NCI-H146 treated with DMSO at 0.1 percent for 48 hours (cell line): ENCODE measurements at regions not wholly inside any gene's neighbourhood (a gene's known extent, or its start where the extent isn't known, plus 50 kb on each side); places are given as distances from the start of the nearest gene placed in this dataset.

Experiments
- DNase-seq: peaks from one replicate; lab custom pipeline; 2025; ENCODE audit not compliant: unreplicated experiment; lab: John Stamatoyannopoulos, UW

DNA sequence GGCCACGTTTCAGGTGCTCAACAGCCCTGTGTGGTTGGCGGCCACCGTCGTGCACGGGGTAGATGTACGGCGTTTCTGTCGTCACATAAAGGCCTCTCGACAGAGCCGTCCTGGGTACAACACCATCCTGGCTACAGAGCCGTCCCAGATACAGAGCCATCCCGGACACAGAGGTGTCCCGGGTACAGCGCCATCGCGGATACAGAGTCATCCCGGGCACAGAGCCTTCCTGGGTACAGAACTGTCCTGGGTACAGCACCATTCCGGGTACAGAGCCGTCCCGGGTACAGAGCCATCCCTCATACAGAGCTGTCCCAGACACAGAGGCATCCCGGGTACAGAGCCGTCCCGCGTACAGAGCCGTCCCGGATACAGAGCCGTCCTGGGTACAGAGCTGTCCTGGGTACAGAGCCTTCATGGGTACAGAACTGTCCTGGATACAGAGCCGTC lies 222.7 kb upstream of the SOX1 start:
- DNase-seq = no peak

DNA sequence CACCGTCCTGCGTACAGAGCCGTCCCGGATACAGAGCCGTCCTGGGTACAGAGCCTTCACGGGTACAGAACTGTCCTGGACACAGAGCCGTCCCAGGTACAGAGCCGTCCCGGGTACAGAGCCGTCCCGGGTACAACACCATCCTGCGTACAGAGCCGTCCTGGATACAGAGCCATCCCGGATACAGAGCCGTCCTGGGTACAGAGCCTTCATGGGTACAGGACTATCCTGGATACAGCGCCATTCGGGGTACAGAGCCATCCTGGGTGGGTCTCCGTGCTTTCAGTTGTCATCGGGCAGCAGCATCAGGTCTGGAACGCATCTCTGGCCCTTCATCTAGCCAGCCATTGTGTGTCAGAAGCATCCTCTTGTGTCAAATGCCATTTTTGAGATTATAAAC lies 222.3 kb upstream of the SOX1 start:
- no peak for DNase-seq

DNA sequence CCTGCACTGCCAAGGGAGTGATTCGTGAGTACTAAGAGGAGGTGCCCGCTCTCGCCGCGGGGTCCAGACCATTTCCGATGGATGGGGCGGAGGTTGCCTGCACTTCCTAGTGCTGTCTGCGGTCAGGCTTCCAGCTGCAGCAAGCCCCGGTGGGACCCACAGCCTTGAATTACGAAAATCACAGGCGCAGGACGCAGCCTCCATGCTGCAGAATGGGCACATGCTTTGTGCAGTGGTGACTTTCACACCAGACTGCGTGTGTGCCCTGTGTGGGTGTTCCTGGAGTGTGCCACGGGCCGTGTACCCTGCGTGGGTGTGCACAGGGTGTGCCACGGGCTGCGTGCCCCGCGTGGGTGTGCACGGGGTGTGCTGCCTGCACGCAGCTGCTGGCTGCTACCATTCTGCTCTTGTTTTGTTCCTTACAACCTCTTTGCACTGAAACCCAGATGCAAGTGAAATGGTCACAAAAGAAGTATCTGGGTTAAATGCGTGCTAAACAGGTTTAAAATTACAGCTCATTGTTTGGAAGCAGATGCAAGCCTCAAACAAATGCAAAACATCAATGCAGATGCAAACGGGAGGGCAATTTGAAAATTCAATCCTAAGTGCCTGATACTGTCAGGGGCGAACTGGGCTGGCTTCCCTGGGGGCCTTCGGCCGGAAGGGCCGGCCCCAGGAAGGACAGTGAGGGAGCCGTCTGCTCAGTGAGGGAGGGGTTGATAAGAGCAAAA lies 221.2 kb upstream of the SOX1 start:
- peak; percentile 14 for DNase-seq

DNA sequence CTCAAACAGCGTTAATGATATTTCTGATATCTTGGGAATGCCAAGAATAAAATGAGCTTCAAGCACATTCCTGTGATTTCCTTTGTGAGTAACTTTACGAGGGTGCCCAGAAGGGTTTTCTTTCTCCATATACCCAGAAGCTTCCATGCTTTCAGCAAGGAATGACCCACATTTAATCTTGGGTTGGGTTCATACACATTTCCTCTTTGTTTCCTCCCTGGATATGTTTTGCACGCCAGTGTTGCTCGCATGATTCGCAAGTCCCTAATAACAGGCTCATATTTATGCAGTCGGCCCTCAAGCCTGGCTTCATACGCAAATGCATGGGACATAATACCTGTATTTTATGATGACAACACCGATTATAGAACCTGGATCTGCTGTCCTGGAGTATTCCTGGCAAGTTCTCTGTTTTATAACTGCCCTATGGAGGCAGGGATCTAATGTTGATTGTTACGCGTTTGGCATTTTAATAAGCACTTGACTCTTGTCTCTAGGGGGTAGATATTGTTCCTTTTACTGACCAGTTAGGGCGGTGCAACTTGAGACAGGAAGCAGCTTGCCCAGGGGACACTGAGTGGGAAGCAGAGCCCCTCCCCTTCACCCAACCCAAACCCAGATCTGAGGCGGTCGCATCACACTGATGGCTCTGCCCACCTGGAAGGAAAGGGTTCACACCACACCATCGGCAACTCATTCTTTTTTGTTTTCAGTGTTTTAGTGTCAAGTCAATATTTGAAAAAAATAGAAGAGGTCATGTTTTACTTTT lies 220.4 kb upstream of the SOX1 start:
- DNase-seq = peak; percentile 27

DNA sequence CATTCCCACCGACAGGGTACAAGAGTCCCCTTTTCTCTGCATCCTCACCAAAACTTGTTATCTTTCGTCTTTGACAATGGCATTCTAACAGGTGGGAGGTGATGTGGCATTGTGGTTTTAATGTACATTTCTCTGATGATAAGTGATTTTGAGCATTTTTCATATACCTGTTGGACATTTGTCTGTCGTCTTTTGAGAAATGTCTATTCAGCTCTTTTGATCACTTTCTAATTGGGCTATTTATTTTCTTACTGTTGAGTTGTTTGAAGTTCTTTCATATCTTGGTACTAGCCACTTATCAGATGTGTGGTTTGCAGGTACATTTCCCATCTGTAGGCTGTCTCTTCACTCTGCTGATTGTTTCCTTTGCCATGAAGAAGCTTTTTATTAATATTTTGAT lies 219.0 kb upstream of the SOX1 start:
- DNase-seq = no peak

DNA sequence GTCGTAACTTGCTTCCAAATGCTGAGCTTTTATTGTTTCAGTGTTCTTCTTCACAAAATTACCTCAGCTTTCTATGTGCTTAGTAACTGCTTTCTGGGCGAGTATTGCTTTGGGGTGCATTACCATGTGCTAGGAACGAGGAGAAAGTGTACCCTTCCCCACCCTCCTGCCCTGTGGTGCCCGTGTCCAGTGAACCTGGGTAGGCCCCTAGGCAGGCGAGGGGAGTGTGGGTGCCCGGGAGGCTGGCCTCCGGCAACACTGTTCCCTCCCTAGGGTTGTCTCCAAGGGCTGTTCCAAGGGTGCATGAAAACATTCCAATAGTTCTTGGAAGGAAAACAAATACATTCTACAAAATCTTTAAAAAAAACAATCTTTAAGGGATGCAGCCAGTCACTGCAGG lies 216.5 kb upstream of the SOX1 start:
- DNase-seq = no peak

DNA sequence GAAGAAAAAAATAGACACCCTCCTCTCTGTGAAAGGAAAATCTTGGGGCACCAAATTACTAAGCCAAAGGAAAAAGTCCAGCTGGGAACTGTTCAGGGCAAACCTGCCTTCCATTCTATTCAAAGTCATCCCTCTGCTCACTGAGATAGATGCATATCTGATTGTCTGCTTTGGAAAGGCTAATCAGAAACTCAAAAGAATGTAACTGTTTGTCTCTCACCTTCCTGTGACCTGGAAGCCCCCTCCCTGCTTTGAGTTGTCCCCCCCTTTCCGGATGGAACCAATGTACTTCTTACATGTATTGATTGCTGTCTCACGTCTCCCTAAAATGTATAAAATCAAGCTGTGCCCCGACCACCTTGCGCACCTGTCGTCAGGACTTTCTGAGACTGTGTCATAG lies 216.0 kb upstream of the SOX1 start:
- DNase-seq = no peak

DNA sequence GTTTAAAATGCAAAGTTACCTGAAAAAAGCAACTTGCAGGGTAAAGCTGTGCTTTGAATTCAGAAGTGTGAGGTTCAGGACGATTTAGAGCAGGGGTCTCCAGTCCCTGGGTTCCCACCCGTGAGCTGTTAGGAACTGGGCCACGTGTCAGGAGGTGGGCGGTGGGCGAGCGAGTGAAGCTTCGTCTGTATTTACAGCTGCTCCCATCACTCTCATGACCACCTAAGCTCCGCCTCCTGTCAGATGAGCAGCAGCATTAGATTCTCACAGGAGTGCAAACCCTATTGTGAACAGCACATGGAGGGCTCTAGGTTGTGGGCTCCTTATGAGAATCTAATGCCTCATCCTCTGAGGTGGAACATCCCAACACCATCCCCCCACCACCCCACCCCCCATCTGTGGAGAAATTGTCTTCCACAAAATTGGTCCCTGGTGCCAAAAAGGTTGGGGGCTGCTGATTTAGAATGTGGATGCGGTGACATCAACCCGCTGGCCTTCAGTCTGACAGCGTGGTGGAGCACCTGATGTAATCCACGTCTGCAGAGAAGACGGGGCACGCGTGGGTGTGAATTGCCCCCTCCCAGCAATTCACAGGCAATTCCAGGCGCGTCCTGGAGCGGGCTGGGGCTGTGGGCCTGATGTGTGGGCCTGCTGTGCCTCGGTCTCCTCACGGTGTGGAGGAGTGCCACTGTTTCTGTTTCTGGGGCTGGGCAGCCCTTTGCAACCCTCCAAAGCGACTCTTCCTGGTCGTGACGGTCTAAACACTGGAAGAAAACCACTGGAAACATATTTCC lies 214.0 kb upstream of the SOX1 start:
- DNase-seq = peak; percentile 19

DNA sequence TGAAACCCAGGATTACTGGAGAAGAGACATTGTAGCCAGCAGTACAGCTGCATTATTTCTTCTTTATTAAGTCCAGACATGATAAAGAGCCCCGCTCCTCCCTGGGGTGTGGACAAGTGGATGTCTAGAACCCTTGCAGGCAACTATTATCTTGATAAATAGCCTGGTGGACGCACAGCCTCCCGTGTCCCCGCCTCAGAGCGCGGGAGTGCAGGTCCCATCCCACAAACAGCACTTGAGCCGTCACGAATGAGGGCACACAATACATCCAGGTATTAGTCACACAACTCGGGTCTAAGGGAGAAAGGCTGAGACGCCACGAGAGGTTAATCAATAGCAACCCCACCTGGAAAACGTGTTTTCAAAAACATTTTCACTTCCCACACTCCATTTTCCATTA lies 213.2 kb upstream of the SOX1 start:
- peak; percentile 89 for DNase-seq

DNA sequence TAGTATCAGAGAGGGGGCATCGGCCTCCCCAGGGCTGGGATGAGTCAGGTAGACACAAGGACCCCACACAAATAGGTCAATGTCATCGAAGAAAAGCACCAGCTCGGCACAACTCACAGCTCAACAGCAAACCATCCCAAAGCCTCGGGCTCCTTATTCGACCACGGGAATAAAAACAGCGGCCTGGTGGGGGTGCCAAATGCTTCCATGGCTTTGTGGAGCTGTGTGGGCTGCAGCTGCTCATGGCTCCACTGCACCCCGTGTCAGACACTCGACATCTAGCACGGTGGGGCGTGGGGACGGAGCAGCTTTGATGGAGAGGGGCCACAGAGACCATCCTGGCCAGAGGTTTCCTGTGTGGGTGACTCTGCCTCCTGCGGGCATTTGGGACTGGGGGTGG lies 212.5 kb upstream of the SOX1 start:
- no peak for DNase-seq

DNA sequence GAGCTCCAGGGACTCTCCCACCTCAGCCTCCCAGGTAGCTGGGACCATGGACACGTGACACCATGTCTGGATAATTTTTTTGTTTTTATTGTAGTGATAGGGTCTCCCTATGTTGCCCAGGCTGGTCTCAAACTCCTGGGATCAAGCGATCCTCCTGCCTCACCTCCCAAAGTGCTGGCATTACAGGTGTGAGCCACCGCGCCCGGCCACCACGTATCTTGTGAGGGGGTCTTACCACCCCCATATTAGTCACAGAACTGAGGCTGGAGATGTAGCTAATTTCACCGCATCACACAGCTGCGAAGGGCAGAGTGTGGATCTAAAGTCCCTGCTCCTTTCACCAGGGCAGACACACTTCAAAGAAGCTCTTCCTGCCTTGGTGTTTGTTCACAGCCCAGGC lies 211.8 kb upstream of the SOX1 start:
- DNase-seq = no peak

DNA sequence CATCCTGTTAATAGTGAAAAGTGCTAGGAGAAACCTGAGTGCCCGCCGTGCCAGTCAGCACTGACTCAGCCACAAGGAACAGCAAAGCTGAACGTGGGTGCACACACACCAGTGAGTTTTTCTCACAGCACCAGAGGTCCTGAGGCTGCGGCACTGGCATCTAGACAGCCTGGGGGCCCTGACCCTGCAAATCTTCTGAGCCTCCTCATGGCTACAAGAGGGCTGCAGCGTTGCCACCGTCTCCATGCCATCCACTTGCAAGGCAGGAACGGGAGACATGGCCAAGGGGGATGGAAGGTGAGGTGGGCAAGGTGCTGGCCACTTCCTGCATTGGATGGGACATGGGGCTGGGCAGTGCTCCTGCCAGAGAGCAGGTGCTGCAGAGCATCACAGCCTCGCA lies 211.2 kb upstream of the SOX1 start:
- DNase-seq = no peak

DNA sequence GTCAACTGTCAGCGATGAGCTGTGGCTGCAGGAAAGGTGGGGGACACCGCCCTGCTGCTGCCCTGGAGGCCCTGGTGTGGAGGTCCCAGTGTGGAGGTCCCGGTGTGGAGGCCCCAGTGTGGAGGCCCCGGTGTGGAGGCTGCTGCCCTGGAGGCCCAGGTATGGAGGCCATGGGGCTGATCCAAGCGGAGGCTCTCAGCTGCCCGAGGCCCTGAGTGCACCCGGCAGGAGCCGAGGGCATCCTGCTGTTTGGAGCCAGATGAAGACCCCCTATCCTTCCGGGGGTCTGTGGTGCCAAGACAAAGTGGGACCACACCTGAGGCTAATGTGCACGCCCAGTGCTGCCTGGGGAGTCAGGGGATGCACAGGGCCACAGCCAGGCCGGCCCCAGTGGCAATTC lies 210.4 kb upstream of the SOX1 start:
- no peak for DNase-seq

DNA sequence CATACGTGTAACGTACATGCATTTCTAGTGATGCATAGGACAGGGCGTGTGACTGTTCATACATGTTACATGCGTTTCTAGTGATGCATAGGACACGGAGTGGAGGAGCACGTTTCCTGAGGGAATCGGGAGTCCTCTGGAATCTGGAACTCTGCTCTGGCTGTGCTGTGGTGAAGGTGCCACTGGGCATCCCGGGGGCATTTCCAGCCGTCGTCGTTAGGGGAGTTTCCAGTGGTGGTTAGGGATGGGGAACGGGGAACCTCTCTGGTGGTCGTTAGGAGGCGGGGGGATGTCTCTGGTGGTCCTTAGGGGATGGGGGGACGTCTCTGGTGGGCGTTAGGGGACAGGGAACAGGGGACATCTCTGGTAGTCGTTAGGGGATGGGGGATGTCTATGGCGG lies 209.6 kb upstream of the SOX1 start:
- DNase-seq = no peak

DNA sequence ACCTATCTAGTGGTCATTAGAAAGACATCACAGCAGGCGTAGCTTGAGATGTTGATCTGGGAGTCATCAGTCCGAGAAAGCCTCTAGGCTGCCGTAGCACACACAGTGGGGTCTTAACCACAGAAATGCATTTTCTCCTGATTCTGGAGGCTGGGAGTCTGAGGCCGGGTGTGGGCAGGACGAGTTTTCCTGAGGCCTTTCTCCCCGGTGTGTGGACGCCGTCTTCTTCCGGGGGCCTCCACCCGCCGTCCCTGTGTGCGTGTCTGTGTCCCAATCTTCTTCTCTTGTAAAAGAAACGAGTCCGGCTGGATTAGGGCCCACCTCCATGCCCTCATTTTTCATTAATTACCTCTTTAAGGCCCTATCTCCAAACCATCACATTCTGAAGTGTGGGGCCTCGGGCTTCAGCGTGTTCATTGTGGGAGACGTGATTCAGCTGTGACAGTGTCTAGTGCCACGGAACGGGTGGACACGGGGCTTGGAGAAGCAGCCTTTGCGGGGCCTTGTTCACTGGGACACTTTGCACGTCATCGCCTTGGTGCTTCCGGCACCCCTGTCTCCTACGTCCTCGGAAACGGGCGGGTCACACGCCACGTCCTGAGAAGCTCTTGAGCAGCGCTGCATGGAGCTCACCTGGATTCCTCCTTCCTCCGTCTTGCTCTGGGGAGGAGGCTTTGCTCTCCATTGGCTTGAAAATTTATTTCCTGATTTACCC lies 208.9 kb upstream of the SOX1 start:
- DNase-seq = no peak

DNA sequence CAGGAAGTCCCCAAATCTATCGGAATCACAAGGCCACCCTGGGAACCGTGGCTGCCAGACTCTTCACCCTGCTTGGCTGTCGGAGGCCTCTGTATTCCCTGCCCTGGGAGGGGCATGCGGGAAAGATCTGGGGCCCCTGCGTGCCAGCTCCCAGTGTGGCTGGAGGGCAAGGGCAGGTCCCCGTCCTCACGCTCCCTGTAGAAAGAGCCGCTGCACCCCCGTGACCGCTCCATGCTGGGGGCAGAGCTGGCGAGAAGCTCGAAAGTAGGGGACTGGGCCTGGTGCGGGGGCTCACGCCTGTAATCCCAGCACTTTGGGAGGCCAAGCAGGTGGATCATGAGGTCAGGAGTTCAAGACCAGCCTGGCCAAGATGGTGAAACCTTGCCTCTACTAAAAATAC lies 208.4 kb upstream of the SOX1 start:
- no peak for DNase-seq

DNA sequence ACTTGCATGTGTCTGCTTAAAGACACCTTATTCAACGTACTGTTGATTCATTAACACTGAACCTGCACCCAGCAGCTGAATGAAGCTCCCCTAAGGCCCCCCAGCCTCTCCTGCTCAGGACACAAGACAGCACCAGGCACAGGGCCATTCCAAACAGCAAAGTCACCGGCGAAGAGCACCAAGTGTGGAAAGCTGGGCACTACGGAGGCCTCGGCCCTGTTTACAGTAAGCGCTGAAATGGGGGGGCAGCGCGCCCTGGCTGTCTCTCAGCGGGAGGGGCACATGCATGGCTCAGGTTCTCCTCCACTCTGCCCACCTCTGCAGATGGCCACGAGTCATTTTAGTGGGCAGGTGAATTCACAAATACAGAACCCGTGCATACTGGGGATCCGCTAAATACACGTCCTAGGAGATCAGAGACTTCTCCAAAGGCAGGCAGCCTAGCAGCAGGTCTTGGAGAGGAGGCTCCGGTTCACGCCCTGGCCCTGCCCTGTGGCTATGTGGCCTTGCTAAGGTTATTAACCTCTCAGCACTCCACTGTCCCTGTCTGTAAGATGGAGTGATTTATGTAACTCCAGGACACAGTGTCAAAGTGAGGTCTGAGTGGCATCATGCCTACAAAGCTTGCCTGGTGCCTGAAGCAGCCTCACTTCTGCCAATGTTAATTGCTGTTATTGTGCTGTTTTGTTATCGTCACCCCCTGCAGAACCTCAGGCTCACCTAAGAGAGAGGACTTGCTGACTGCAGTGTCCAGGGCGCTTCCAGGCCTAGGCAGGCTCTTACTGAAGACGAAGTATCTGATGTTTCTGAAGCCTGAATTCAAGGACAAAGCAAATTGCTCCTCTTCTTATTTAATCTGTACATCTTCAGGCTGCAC lies 207.4 kb upstream of the SOX1 start:
- DNase-seq = no peak

DNA sequence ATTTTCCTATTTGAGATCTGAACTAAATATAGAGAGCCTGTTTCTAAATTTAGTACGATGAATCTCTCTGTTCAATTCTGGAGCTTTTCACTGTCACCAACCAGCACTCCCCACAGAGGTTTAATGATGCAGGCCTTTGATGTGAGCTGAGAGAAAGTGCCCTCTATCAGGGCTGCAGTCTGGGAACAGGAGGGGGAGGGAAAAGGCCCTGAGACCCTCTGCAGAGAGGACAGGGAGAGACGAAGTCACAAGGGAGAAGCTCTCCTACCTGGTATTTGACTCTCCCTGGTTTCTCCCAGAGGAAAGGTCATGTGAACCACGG lies 206.8 kb upstream of the SOX1 start:
- no peak for DNase-seq

DNA sequence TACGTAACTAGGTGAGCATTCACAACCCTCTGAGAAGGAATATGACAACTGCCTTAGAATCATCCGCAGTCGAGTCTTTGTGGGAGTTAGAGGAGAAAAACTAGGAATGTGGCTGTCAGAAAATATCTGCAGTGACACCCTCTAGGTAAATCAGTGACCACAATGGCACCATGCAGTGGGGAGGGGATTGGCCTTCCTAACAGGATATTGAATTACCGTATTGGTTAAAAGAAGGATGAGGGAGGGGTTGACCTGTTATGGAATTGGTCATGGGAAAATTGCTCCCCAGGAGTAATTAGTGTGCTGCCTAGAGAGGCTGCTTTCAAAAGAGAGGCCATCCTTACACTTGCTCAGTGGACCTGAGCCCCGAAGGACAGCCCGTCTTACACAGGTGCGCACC lies 205.6 kb upstream of the SOX1 start:
- no peak for DNase-seq

DNA sequence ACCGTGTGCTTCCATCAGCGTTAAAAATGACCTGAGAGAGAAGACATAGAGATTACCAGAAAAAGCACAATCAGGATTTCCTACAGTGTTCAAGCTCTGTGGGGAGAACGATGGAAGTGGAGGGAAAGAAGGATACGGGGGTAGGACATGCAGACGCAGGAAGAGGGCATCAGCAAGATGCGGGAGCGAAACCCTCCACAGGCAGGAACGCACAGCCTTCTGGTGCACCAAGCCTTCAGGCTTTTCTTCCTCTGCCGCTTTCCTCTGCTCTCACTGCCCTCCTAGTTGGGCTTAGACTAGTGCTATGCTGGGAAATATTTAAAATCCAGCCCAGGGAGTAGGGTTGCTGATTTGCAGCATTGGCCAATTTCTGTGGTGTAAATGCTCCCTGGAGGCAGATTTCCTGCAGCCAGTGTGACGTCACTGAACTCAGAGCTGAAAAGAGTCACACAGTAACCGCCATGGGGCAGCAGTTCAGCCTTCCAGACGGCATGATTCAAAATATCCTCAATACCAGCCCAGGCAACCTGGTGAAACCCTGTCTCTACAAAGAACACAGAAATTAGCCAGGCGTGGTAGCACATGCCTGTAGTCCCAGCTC lies 205.1 kb upstream of the SOX1 start:
- DNase-seq = no peak
